ENCODE measurements at regions not wholly inside any gene's neighbourhood (a gene's known extent, or its start where the extent isn't known, plus 50 kb on each side); places are given as distances from the start of the nearest gene placed in this dataset.

DNA sequence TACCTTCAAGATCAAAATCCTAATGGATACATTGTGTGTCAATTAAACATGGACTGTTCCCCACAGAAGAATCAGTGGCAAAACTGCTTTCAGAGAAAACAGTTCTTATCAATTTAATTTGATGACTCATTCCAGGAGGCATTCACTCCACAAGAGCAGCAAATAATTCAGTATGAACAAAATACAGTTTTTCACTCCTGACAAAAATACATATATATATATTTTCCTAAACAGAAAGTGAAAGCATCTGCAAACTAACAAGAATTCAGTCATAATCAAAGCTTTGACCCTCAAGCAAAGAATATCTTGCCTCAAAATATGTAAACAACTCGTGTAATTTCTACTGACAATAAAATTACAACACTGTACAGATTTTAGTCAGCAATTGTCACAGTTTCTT is 685.1 kb upstream of the SLC8A1 start:
- H3K36me3 ChIP-seq (ENCODE audit: control insufficient read depth in 4 of 4, insufficient read depth in 3 of 4, low read depth in 1 of 4, low read length in 3 of 4) = no peaks in the 10 kb centered on the region
- WGBS = 46% methylated on average over 1 of the region's 1 CpG
- H3K27ac ChIP-seq (ENCODE audit: low read depth in 1 of 2, low read length in 2 of 2) = no peak overlapping the region
- no peaks in the 10 kb centered on the region for H3K4me1 ChIP-seq (ENCODE audit: control insufficient read depth in 4 of 4, insufficient read depth in 4 of 4, low read length in 3 of 4)
- H3K9me3 ChIP-seq (ENCODE audit: control insufficient read depth in 4 of 4, low read length in 3 of 4) = no peaks in the 10 kb centered on the region
- H3K27me3 ChIP-seq (ENCODE audit: control insufficient read depth in 4 of 4, insufficient read depth in 4 of 4, low read length in 3 of 4) = no peaks in the 10 kb centered on the region
- no peak for TF ChIP-seq HNF4G (IDR thresholded peaks at IDR 0.05)
- no peak for TF ChIP-seq HNF4A (conservative IDR thresholded peaks at IDR 0.05)
- TF ChIP-seq FOXA1 (IDR thresholded peaks at IDR 0.05) = no peak
- TF ChIP-seq TAF1 (conservative IDR thresholded peaks at IDR 0.05) = no peak
- TF ChIP-seq, protein P1, sequence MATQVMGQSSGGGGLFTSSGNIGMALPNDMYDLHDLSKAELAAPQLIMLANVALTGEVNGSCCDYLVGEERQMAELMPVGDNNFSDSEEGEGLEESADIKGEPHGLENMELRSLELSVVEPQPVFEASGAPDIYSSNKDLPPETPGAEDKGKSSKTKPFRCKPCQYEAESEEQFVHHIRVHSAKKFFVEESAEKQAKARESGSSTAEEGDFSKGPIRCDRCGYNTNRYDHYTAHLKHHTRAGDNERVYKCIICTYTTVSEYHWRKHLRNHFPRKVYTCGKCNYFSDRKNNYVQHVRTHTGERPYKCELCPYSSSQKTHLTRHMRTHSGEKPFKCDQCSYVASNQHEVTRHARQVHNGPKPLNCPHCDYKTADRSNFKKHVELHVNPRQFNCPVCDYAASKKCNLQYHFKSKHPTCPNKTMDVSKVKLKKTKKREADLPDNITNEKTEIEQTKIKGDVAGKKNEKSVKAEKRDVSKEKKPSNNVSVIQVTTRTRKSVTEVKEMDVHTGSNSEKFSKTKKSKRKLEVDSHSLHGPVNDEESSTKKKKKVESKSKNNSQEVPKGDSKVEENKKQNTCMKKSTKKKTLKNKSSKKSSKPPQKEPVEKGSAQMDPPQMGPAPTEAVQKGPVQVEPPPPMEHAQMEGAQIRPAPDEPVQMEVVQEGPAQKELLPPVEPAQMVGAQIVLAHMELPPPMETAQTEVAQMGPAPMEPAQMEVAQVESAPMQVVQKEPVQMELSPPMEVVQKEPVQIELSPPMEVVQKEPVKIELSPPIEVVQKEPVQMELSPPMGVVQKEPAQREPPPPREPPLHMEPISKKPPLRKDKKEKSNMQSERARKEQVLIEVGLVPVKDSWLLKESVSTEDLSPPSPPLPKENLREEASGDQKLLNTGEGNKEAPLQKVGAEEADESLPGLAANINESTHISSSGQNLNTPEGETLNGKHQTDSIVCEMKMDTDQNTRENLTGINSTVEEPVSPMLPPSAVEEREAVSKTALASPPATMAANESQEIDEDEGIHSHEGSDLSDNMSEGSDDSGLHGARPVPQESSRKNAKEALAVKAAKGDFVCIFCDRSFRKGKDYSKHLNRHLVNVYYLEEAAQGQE (IDR thresholded peaks at IDR 0.05) = no peak
- no peak for TF ChIP-seq EGR1 (IDR thresholded peaks at IDR 0.05; ENCODE audit: low read depth in 2 of 2)
- TF ChIP-seq, protein P2, sequence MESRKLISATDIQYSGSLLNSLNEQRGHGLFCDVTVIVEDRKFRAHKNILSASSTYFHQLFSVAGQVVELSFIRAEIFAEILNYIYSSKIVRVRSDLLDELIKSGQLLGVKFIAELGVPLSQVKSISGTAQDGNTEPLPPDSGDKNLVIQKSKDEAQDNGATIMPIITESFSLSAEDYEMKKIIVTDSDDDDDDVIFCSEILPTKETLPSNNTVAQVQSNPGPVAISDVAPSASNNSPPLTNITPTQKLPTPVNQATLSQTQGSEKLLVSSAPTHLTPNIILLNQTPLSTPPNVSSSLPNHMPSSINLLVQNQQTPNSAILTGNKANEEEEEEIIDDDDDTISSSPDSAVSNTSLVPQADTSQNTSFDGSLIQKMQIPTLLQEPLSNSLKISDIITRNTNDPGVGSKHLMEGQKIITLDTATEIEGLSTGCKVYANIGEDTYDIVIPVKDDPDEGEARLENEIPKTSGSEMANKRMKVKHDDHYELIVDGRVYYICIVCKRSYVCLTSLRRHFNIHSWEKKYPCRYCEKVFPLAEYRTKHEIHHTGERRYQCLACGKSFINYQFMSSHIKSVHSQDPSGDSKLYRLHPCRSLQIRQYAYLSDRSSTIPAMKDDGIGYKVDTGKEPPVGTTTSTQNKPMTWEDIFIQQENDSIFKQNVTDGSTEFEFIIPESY (IDR thresholded peaks at IDR 0.05) = no peak
- no peak for TF ChIP-seq GABPA (IDR thresholded peaks at IDR 0.05 in 1 of 2, conservative IDR thresholded peaks at IDR 0.05 in 1 of 2)
- H3K9ac ChIP-seq (ENCODE audit: low read depth in 1 of 2, low read length in 2 of 2) = no peak overlapping the region
- H3K4me3 ChIP-seq (ENCODE audit: low read depth in 1 of 3, low read length in 3 of 3) = no peak overlapping the region
- DNase-seq (ENCODE audit: low spot score) = no peak

DNA sequence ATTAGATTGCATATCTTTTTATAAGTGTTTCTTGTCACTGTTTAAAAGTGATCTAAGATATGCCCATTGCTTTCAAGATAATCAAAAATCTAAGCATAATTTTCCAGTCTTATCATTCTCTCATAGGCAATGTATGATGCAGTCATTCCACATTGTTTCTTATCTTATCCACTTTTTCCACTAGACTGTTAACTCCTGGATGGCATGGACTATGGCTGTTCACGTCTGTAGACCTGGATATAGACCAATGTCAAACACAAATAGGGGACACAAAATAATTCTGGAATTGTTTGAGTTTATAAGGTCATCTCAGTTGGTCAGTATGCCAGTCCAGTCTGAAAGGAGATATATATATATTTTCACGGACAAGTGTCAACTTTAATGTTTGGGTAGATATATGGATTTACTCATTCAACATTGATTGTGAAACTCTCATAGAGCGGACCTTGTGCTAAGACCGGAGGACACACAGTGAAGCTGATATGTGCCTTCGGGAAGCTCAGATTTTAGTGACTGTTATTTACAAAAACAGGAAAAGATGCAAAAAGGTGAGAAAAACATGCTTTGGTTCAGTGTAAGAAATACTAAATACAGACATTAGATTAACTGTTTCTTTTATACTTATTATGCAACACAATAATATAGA is 689.4 kb upstream of the SLC8A1 start:
- H3K36me3 ChIP-seq (ENCODE audit: control insufficient read depth in 4 of 4, insufficient read depth in 3 of 4, low read depth in 1 of 4, low read length in 3 of 4) = no peaks in the 10 kb centered on the region
- no peak overlapping the region for H3K27ac ChIP-seq (ENCODE audit: low read depth in 1 of 2, low read length in 2 of 2)
- no peaks in the 10 kb centered on the region for H3K4me1 ChIP-seq (ENCODE audit: control insufficient read depth in 4 of 4, insufficient read depth in 4 of 4, low read length in 3 of 4)
- 49% methylated on average over 5 of the region's 5 CpGs for WGBS
- DNase-seq (ENCODE audit: low spot score) = no peak
- H3K9ac ChIP-seq (ENCODE audit: low read depth in 1 of 2, low read length in 2 of 2) = no peak overlapping the region
- TF ChIP-seq, protein P1 (IDR thresholded peaks at IDR 0.05) = no peak
- TF ChIP-seq, protein P3, sequence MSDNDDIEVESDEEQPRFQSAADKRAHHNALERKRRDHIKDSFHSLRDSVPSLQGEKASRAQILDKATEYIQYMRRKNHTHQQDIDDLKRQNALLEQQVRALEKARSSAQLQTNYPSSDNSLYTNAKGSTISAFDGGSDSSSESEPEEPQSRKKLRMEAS (IDR thresholded peaks at IDR 0.05) = no peak
- TF ChIP-seq YY1 (IDR thresholded peaks at IDR 0.05) = no peak
- TF ChIP-seq, protein P4, sequence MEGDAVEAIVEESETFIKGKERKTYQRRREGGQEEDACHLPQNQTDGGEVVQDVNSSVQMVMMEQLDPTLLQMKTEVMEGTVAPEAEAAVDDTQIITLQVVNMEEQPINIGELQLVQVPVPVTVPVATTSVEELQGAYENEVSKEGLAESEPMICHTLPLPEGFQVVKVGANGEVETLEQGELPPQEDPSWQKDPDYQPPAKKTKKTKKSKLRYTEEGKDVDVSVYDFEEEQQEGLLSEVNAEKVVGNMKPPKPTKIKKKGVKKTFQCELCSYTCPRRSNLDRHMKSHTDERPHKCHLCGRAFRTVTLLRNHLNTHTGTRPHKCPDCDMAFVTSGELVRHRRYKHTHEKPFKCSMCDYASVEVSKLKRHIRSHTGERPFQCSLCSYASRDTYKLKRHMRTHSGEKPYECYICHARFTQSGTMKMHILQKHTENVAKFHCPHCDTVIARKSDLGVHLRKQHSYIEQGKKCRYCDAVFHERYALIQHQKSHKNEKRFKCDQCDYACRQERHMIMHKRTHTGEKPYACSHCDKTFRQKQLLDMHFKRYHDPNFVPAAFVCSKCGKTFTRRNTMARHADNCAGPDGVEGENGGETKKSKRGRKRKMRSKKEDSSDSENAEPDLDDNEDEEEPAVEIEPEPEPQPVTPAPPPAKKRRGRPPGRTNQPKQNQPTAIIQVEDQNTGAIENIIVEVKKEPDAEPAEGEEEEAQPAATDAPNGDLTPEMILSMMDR (IDR thresholded peaks at IDR 0.05; ENCODE audit: low read depth, low read length, missing input control) = no peak
- no peaks in the 10 kb centered on the region for H3K9me3 ChIP-seq (ENCODE audit: control insufficient read depth in 4 of 4, low read length in 3 of 4)
- H3K4me3 ChIP-seq (ENCODE audit: low read depth in 1 of 3, low read length in 3 of 3) = no peak overlapping the region
- no peaks in the 10 kb centered on the region for H3K27me3 ChIP-seq (ENCODE audit: control insufficient read depth in 4 of 4, insufficient read depth in 4 of 4, low read length in 3 of 4)
